Stimulated activated CD8-positive, alpha-beta memory T cell treated with anti-CD3 and anti-CD28 coated beads, Interleukin-7, amount 100 ng/mL, for 1 hour (primary cell): ENCODE measurements at regions not wholly inside any gene's neighbourhood (a gene's known extent, or its start where the extent isn't known, plus 50 kb on each side); places are given as distances from the start of the nearest gene placed in this dataset.

Source experiments
- DNase-seq, 2 donors: peaks; one replicate each; pipeline ENCODE4 v3.0.0-alpha.2; 2020; ENCODE audit warnings: low read depth in 2 of 2

- no peak for DNase-seq
Measured at GRCh38 chr5:82850393-82850792, 226.8 kb downstream of the TMEM167A start.

GRCh38 chr5:82849885-82850284 lies 227.3 kb downstream of the TMEM167A start:
- DNase-seq, result no peak

GRCh38 chr5:82847562-82847961 lies 229.6 kb downstream of the TMEM167A start:
- no peak for DNase-seq

GRCh38 chr5:82839881-82840280 lies 237.3 kb downstream of the TMEM167A start:
- no peak for DNase-seq

GRCh38 chr5:82835488-82835887 lies 241.7 kb downstream of the TMEM167A start:
- no peak for DNase-seq

- DNase-seq, result no peak
Measured at GRCh38 chr5:82834151-82834550, 243.0 kb downstream of the TMEM167A start.

GRCh38 chr5:82833277-82833676 lies 243.9 kb downstream of the TMEM167A start:
- DNase-seq, result no peak

- DNase-seq, result no peak
Measured at GRCh38 chr5:82832445-82832844, 244.7 kb downstream of the TMEM167A start.

- no peak for DNase-seq
Measured at GRCh38 chr5:82828211-82828610, 249.0 kb downstream of the TMEM167A start.

- no peak for DNase-seq
Measured at GRCh38 chr5:82827651-82828050, 249.5 kb downstream of the TMEM167A start.

GRCh38 chr5:82822634-82822927 lies 254.6 kb downstream of the TMEM167A start:
- DNase-seq, result no peak

GRCh38 chr5:82821846-82822633 lies 255.2 kb downstream of the TMEM167A start:
- no peak for DNase-seq

GRCh38 chr5:82820961-82821845 lies 256.0 kb downstream of the TMEM167A start:
- DNase-seq, result no peak

GRCh38 chr5:82820188-82820587 lies 257.0 kb downstream of the TMEM167A start:
- DNase-seq, result no peak

GRCh38 chr5:82817897-82818676 lies 259.1 kb downstream of the TMEM167A start:
- DNase-seq, result no peak

GRCh38 chr5:82816926-82817325 lies 260.3 kb downstream of the TMEM167A start:
- no peak for DNase-seq

GRCh38 chr5:82815871-82816270 lies 261.3 kb downstream of the TMEM167A start:
- DNase-seq, result no peak

- no peak for DNase-seq
Measured at GRCh38 chr5:82813861-82814260, 263.3 kb downstream of the TMEM167A start.

GRCh38 chr5:82812575-82812974 lies 264.6 kb downstream of the TMEM167A start:
- DNase-seq, result no peak

- DNase-seq, result no peak
Measured at GRCh38 chr5:82811490-82811889, 265.7 kb downstream of the TMEM167A start.

GRCh38 chr5:82809420-82810143 lies 267.6 kb downstream of the TMEM167A start:
- DNase-seq, result no peak

- DNase-seq, result no peak
Measured at GRCh38 chr5:82808960-82809359, 268.2 kb downstream of the TMEM167A start.
